ENCODE measurements at regions not wholly inside any gene's neighbourhood (a gene's known extent, or its start where the extent isn't known, plus 50 kb on each side); places are given as distances from the start of the nearest gene placed in this dataset.

DNA sequence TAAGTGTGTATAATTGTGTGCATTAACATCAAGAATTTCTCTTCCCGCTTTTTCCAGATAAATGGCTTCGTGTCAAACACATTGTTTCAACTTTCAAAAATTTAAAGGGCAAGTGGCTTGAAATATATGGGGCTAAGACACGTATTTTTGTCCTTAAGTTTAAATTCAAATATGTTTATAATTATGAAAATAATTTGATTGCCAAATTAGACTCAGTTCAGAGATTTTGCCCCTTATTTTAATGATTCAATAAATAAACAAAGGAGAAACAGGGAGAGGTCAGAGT, 1159.2 kb upstream of the MIR17HG start:
- no peaks in the 10 kb centered on the region for H3K36me3 Mint-ChIP-seq (ENCODE audit: low read depth)
- Histone ChIP-seq H3K27ac (ENCODE audit: low read depth) (no peak overlapping the region), H3F3A (replicated peaks; ENCODE audit: low read depth) (no peaks in the 10 kb centered on the region), H3K27me3 (ENCODE audit: insufficient read depth) (no peaks in the 10 kb centered on the region), H3K36me3 (ENCODE audit: insufficient read depth) (no peaks in the 10 kb centered on the region), H3K4me3 (no peak overlapping the region), H2AFZ (no peak overlapping the region), H4K20me1 (replicated peaks; ENCODE audit: insufficient read depth) (no peaks in the 10 kb centered on the region), H3K79me2 (replicated peaks; ENCODE audit: insufficient read depth) (no peaks in the 10 kb centered on the region), H3K4me1 (ENCODE audit: insufficient read depth) (no peaks in the 10 kb centered on the region), H3K9me2 (ENCODE audit: insufficient read depth) (no peaks in the 10 kb centered on the region), H3K4me2 (no peak overlapping the region)
- H3K27me3 Mint-ChIP-seq (ENCODE audit: insufficient read depth, low read depth, poor library complexity): no peaks in the 10 kb centered on the region
- H3K9me3 Mint-ChIP-seq: no peaks in the 10 kb centered on the region
- DNase-seq (ENCODE audit: low spot score): no peak
- peaks cover 8% of the 10 kb centered on the region; the same call in 2 of the 3 replicates for H3K4me1 Mint-ChIP-seq
- H3K4me3 Mint-ChIP-seq: no peak overlapping the region
- ATAC-seq: no peak
- no peak for TF ChIP-seq NANOG (IDR thresholded peaks at IDR 0.05; ENCODE audit: borderline replicate concordance)
- no peak for TF ChIP-seq JUNB (IDR thresholded peaks at IDR 0.05; ENCODE audit: unreplicated experiment)
- no peak overlapping the region for H3K27ac Mint-ChIP-seq

DNA sequence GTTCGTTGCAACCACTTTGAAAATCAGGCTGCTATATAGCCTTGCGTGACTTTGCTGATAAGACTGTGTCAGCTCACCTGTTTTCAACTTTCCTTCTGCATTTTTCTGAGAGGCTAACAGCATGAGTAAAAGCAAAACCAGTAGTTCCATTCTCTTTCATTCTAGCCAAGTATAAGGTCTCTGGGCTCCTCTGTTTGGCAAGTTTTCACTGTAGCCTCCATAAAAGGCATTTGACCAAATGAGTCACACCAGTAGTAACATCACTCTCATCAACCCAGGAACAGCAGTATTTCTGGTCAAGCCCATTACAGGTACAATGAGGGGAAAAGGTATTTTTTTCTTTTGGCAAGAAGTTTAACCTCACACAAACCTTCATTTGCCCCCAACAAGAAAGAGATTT, 1149.8 kb upstream of the MIR17HG start:
- TF ChIP-seq STAT1 (IDR thresholded peaks at IDR 0.05; ENCODE audit: unreplicated experiment) (no peak), JUNB (IDR thresholded peaks at IDR 0.05; ENCODE audit: unreplicated experiment) (no peak)
- H3K4me1 Mint-ChIP-seq: no peaks in the 10 kb centered on the region

GRCh38 chr13:90201202-90201601, 1146.3 kb upstream of the MIR17HG start:
- Mint-ChIP-seq H3K9me3 (no peaks in the 10 kb centered on the region), H3K27ac (no peak overlapping the region), H3K36me3 (ENCODE audit: low read depth) (no peaks in the 10 kb centered on the region), H3K27me3 (ENCODE audit: insufficient read depth, low read depth, poor library complexity) (no peaks in the 10 kb centered on the region), H3K4me3 (no peak overlapping the region), H3K4me1 (no peaks in the 10 kb centered on the region)
- H3K79me2 ChIP-seq (replicated peaks; ENCODE audit: insufficient read depth): no peaks in the 10 kb centered on the region
- H3K36me3 ChIP-seq (ENCODE audit: insufficient read depth): no peaks in the 10 kb centered on the region
- no peaks in the 10 kb centered on the region for H4K20me1 ChIP-seq (replicated peaks; ENCODE audit: insufficient read depth)
- H3K4me1 ChIP-seq (ENCODE audit: insufficient read depth): no peaks in the 10 kb centered on the region
- DNase-seq (ENCODE audit: low spot score) (no peak), ATAC-seq (no peak)
- H3K27me3 ChIP-seq (ENCODE audit: insufficient read depth): no peaks in the 10 kb centered on the region
- no peak overlapping the region for H3K4me3 ChIP-seq
- no peak overlapping the region for H2AFZ ChIP-seq
- no peaks in the 10 kb centered on the region for H3F3A ChIP-seq (replicated peaks; ENCODE audit: low read depth)
- H3K9me2 ChIP-seq (ENCODE audit: insufficient read depth): no peaks in the 10 kb centered on the region
- H3K4me2 ChIP-seq: no peak overlapping the region
- H3K27ac ChIP-seq (ENCODE audit: low read depth): no peak overlapping the region
- TF ChIP-seq ETS1 (IDR thresholded peaks at IDR 0.05): no peak
- no peak for TF ChIP-seq EZH2phosphoT487 (IDR thresholded peaks at IDR 0.05; ENCODE audit: unreplicated experiment)
- TF ChIP-seq POLR2AphosphoS5 (IDR thresholded peaks at IDR 0.05; ENCODE audit: low read depth): no peak
- TF ChIP-seq NANOG (IDR thresholded peaks at IDR 0.05; ENCODE audit: borderline replicate concordance): no peak
- TF ChIP-seq, protein P1, sequence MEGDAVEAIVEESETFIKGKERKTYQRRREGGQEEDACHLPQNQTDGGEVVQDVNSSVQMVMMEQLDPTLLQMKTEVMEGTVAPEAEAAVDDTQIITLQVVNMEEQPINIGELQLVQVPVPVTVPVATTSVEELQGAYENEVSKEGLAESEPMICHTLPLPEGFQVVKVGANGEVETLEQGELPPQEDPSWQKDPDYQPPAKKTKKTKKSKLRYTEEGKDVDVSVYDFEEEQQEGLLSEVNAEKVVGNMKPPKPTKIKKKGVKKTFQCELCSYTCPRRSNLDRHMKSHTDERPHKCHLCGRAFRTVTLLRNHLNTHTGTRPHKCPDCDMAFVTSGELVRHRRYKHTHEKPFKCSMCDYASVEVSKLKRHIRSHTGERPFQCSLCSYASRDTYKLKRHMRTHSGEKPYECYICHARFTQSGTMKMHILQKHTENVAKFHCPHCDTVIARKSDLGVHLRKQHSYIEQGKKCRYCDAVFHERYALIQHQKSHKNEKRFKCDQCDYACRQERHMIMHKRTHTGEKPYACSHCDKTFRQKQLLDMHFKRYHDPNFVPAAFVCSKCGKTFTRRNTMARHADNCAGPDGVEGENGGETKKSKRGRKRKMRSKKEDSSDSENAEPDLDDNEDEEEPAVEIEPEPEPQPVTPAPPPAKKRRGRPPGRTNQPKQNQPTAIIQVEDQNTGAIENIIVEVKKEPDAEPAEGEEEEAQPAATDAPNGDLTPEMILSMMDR (conservative IDR thresholded peaks at IDR 0.05; ENCODE audit: low read depth in 2 of 2): no peak
- TF ChIP-seq, protein P2, sequence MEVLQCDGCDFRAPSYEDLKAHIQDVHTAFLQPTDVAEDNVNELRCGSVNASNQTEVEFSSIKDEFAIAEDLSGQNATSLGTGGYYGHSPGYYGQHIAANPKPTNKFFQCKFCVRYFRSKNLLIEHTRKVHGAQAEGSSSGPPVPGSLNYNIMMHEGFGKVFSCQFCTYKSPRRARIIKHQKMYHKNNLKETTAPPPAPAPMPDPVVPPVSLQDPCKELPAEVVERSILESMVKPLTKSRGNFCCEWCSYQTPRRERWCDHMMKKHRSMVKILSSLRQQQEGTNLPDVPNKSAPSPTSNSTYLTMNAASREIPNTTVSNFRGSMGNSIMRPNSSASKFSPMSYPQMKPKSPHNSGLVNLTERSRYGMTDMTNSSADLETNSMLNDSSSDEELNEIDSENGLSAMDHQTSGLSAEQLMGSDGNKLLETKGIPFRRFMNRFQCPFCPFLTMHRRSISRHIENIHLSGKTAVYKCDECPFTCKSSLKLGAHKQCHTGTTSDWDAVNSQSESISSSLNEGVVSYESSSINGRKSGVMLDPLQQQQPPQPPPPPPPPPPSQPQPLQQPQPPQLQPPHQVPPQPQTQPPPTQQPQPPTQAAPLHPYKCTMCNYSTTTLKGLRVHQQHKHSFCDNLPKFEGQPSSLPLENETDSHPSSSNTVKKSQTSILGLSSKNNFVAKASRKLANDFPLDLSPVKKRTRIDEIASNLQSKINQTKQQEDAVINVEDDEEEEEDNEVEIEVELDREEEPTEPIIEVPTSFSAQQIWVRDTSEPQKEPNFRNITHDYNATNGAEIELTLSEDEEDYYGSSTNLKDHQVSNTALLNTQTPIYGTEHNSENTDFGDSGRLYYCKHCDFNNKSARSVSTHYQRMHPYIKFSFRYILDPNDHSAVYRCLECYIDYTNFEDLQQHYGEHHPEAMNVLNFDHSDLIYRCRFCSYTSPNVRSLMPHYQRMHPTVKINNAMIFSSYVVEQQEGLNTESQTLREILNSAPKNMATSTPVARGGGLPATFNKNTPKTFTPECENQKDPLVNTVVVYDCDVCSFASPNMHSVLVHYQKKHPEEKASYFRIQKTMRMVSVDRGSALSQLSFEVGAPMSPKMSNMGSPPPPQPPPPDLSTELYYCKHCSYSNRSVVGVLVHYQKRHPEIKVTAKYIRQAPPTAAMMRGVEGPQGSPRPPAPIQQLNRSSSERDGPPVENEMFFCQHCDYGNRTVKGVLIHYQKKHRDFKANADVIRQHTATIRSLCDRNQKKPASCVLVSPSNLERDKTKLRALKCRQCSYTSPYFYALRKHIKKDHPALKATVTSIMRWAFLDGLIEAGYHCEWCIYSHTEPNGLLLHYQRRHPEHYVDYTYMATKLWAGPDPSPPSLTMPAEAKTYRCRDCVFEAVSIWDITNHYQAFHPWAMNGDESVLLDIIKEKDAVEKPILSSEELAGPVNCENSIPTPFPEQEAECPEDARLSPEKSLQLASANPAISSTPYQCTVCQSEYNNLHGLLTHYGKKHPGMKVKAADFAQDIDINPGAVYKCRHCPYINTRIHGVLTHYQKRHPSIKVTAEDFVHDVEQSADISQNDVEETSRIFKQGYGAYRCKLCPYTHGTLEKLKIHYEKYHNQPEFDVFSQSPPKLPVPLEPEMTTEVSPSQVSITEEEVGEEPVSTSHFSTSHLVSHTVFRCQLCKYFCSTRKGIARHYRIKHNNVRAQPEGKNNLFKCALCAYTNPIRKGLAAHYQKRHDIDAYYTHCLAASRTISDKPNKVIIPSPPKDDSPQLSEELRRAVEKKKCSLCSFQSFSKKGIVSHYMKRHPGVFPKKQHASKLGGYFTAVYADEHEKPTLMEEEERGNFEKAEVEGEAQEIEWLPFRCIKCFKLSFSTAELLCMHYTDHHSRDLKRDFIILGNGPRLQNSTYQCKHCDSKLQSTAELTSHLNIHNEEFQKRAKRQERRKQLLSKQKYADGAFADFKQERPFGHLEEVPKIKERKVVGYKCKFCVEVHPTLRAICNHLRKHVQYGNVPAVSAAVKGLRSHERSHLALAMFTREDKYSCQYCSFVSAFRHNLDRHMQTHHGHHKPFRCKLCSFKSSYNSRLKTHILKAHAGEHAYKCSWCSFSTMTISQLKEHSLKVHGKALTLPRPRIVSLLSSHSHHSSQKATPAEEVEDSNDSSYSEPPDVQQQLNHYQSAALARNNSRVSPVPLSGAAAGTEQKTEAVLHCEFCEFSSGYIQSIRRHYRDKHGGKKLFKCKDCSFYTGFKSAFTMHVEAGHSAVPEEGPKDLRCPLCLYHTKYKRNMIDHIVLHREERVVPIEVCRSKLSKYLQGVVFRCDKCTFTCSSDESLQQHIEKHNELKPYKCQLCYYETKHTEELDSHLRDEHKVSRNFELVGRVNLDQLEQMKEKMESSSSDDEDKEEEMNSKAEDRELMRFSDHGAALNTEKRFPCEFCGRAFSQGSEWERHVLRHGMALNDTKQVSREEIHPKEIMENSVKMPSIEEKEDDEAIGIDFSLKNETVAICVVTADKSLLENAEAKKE (CRISPR knock-in tag; IDR thresholded peaks at IDR 0.05): no peak
- no peak for TF ChIP-seq EZH2 (IDR thresholded peaks at IDR 0.05; ENCODE audit: low read depth, unreplicated experiment)

More for the DNA sequence above, 1149.8 kb upstream of the MIR17HG start:
- H3K9me3 Mint-ChIP-seq: no peaks in the 10 kb centered on the region
- H3K4me1 ChIP-seq (ENCODE audit: insufficient read depth): no peaks in the 10 kb centered on the region
- H4K20me1 ChIP-seq (replicated peaks; ENCODE audit: insufficient read depth): no peaks in the 10 kb centered on the region
- no peak overlapping the region for H3K4me3 ChIP-seq
- ATAC-seq (no peak), DNase-seq (ENCODE audit: low spot score) (no peak)
- H3K27me3 Mint-ChIP-seq (ENCODE audit: insufficient read depth, low read depth, poor library complexity): no peaks in the 10 kb centered on the region
- H3K36me3 Mint-ChIP-seq (ENCODE audit: low read depth): no peaks in the 10 kb centered on the region
- no peaks in the 10 kb centered on the region for H3K9me2 ChIP-seq (ENCODE audit: insufficient read depth)
- no peak overlapping the region for H3K27ac Mint-ChIP-seq
- no peak overlapping the region for H3K4me3 Mint-ChIP-seq
- H3K36me3 ChIP-seq (ENCODE audit: insufficient read depth): no peaks in the 10 kb centered on the region
- H3F3A ChIP-seq (replicated peaks; ENCODE audit: low read depth): no peaks in the 10 kb centered on the region
- H3K27ac ChIP-seq (ENCODE audit: low read depth): no peak overlapping the region
- no peak overlapping the region for H2AFZ ChIP-seq
- H3K79me2 ChIP-seq (replicated peaks; ENCODE audit: insufficient read depth): no peaks in the 10 kb centered on the region
- no peak overlapping the region for H3K4me2 ChIP-seq
- H3K27me3 ChIP-seq (ENCODE audit: insufficient read depth): no peaks in the 10 kb centered on the region

Measured in GM23338 (cell line).